ENCODE measurements at regions not wholly inside any gene's neighbourhood (a gene's known extent, or its start where the extent isn't known, plus 50 kb on each side); places are given as distances from the start of the nearest gene placed in this dataset.

GRCh38 chr17:36791150-36791941, 145.9 kb upstream of the LHX1 start:
- Histone ChIP-seq H3K4me3 (ENCODE audit: low read length in 3 of 3) (no peak overlapping the region), H3K27ac (ENCODE audit: low read depth in 2 of 2, low read length in 2 of 2) (no peak overlapping the region), H3K36me3 (ENCODE audit: control insufficient read depth in 2 of 3, insufficient read depth in 3 of 3, low read length in 3 of 3) (no peaks in the 10 kb centered on the region), H3K27me3 (ENCODE audit: control insufficient read depth, insufficient read depth, low read length) (no peaks in the 10 kb centered on the region), H3K9me3 (ENCODE audit: control insufficient read depth in 2 of 3, insufficient read depth in 1 of 3, low read length in 3 of 3) (no peaks in the 10 kb centered on the region), H3K9ac (ENCODE audit: low read length in 3 of 3) (no peak overlapping the region), H3K4me1 (ENCODE audit: control insufficient read depth in 2 of 3, insufficient read depth in 2 of 3, low read depth in 1 of 3, low read length in 3 of 3) (no peaks in the 10 kb centered on the region)
- no peak for DNase-seq
- TF ChIP-seq CTCF (IDR thresholded peaks at IDR 0.05; ENCODE audit: borderline replicate concordance, extremely low read depth, insufficient read depth): no peak
- no peak for FAIRE-seq
- intact Hi-C loops (cut with DNase I): no loop called here

GRCh38 chr17:36791942-36792475, 145.3 kb upstream of the LHX1 start:
- intact Hi-C loops (cut with DNase I): no loop called here
- no peaks in the 10 kb centered on the region for H3K27me3 ChIP-seq (ENCODE audit: control insufficient read depth, insufficient read depth, low read length)

DNA sequence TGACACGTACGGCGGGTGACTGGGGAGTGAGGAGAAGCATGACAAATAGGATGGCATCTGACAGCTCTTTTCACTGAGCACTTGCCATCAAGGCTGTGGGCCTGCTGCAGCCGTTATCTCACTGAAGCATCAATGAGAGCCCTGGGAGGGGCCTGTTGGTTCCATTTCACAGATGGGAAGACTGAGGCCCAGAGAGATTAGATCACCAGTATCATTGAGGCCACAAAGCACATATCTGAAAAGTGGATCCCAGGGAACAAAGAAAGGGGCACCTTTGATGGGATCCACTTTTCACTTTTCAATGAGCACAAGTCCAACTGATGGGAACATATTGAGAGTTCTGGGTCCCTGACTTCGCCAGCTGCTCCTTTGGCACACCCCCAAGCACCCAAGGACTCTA, 144.4 kb upstream of the LHX1 start:
- Histone ChIP-seq H3K4me1 (ENCODE audit: control insufficient read depth in 2 of 3, insufficient read depth in 2 of 3, low read depth in 1 of 3, low read length in 3 of 3) (no peaks in the 10 kb centered on the region), H3K27ac (ENCODE audit: low read depth in 2 of 2, low read length in 2 of 2) (no peak overlapping the region), H3K9ac (ENCODE audit: low read length in 3 of 3) (no peak overlapping the region), H3K36me3 (ENCODE audit: control insufficient read depth in 2 of 3, insufficient read depth in 3 of 3, low read length in 3 of 3) (no peaks in the 10 kb centered on the region), H3K9me3 (ENCODE audit: control insufficient read depth in 2 of 3, insufficient read depth in 1 of 3, low read length in 3 of 3) (peaks cover 0 to 4% (median 0%) of the 10 kb centered on the region in 3 donors), H3K4me3 (ENCODE audit: low read length in 3 of 3) (no peak overlapping the region), H3K27me3 (ENCODE audit: control insufficient read depth, insufficient read depth, low read length) (no peaks in the 10 kb centered on the region)
- no peak for TF ChIP-seq CTCF (IDR thresholded peaks at IDR 0.05; ENCODE audit: borderline replicate concordance, extremely low read depth, insufficient read depth)
- no peak for FAIRE-seq
- intact Hi-C loops (cut with DNase I): no loop called here
- DNase-seq: no peak

More at GRCh38 chr17:36791942-36792475, 145.3 kb upstream of the LHX1 start:
- Histone ChIP-seq H3K27ac (ENCODE audit: low read depth in 2 of 2, low read length in 2 of 2) (no peak overlapping the region), H3K9me3 (ENCODE audit: control insufficient read depth in 2 of 3, insufficient read depth in 1 of 3, low read length in 3 of 3) (no peaks in the 10 kb centered on the region), H3K4me1 (ENCODE audit: control insufficient read depth in 2 of 3, insufficient read depth in 2 of 3, low read depth in 1 of 3, low read length in 3 of 3) (no peaks in the 10 kb centered on the region), H3K9ac (ENCODE audit: low read length in 3 of 3) (no peak overlapping the region), H3K36me3 (ENCODE audit: control insufficient read depth in 2 of 3, insufficient read depth in 3 of 3, low read length in 3 of 3) (no peaks in the 10 kb centered on the region), H3K4me3 (ENCODE audit: low read length in 3 of 3) (no peak overlapping the region)
- DNase-seq: no peak
- FAIRE-seq: no peak
- no peak for TF ChIP-seq CTCF (IDR thresholded peaks at IDR 0.05; ENCODE audit: borderline replicate concordance, extremely low read depth, insufficient read depth)

All from kidney (tissue), 13 donors.